H9 (cell line): ENCODE measurements at regions not wholly inside any gene's neighbourhood (a gene's known extent, or its start where the extent isn't known, plus 50 kb on each side); places are given as distances from the start of the nearest gene placed in this dataset.
"Not testable (repeated sequence)": the region's sequence is repeated elsewhere in the genome, so short reads cannot be mapped to it uniquely, and the experiment has no call there.

ENCODE experiments used
- DNase-seq: peaks from one replicate; pipeline ENCODE4 v3.0.0-alpha.2; 2017
- H2AFZ ChIP-seq: one replicate; pipeline ENCODE4 v1.6.1; 2013; ENCODE audit warnings: mild to moderate bottlenecking, low read length, control low read depth, moderate library complexity
- H2AK5ac ChIP-seq: 2 replicates; pipeline ENCODE4 v1.6.1; 2013; ENCODE audit warnings: low read length, control low read depth, mixed read lengths; ENCODE audit not compliant: insufficient read length
- H2BK120ac ChIP-seq: one replicate; pipeline ENCODE4 v1.6.1; 2013; ENCODE audit warnings: low read depth, mild to moderate bottlenecking, low read length, control low read depth, inconsistent platforms; ENCODE audit not compliant: poor library complexity, severe bottlenecking
- H2BK12ac ChIP-seq: 2 replicates; pipeline ENCODE4 v1.6.1; 2013; ENCODE audit warnings: low read length, control low read depth, mixed read lengths, low read depth; ENCODE audit not compliant: insufficient read length
- H2BK15ac ChIP-seq: 2 replicates; pipeline ENCODE4 v1.6.1; 2013; ENCODE audit warnings: low read depth, low read length, control low read depth
- H2BK20ac ChIP-seq: one replicate; pipeline ENCODE4 v1.6.1; 2013; ENCODE audit warnings: low read depth, mild to moderate bottlenecking, low read length, control low read depth, inconsistent platforms; ENCODE audit not compliant: poor library complexity, severe bottlenecking
- H2BK5ac ChIP-seq: 2 replicates; pipeline ENCODE4 v1.6.1; 2013; ENCODE audit warnings: low read length, control low read depth, mixed read lengths; ENCODE audit not compliant: insufficient read length
- H3K14ac ChIP-seq: 2 replicates; pipeline ENCODE4 v1.6.1; 2013; ENCODE audit warnings: low read length, control low read depth; ENCODE audit not compliant: insufficient read depth
- H3K18ac ChIP-seq: 2 replicates; pipeline ENCODE4 v1.6.1; 2013; ENCODE audit warnings: low read depth, mild to moderate bottlenecking, mixed read lengths, low read length, control low read depth; ENCODE audit not compliant: insufficient read length
- H3K23ac ChIP-seq: 2 replicates; pipeline ENCODE4 v1.6.1; 2013; ENCODE audit warnings: low read length, control low read depth, mixed read lengths, low read depth; ENCODE audit not compliant: insufficient read length
- H3K23me2 ChIP-seq: 2 replicates; pipeline ENCODE4 v1.6.1; 2013; ENCODE audit warnings: low read depth, mild to moderate bottlenecking, mixed read lengths, low read length, control low read depth; ENCODE audit not compliant: insufficient read length, poor library complexity, severe bottlenecking
- H3K27ac ChIP-seq: 2 replicates; pipeline ENCODE4 v1.5.1; 2013; ENCODE audit warnings: low read length, control low read depth, mixed read lengths, low read depth; ENCODE audit not compliant: insufficient read length
- H3K27me3 ChIP-seq: 2 replicates; pipeline ENCODE4 v1.6.1; 2013; ENCODE audit warnings: low read length, control low read depth, inconsistent platforms; ENCODE audit not compliant: insufficient read depth
- H3K4ac ChIP-seq: 2 replicates; pipeline ENCODE4 v1.6.1; 2013; ENCODE audit warnings: low read depth, mild to moderate bottlenecking, control low read depth, inconsistent platforms, low read length, moderate library complexity
- H3K4me1 ChIP-seq: 2 replicates; pipeline ENCODE4 v1.6.1; 2013; ENCODE audit warnings: low read length, control low read depth, inconsistent platforms; ENCODE audit not compliant: insufficient read depth
- H3K4me2 ChIP-seq: 2 replicates; pipeline ENCODE4 v1.6.1; 2013; ENCODE audit warnings: low read length, control low read depth, mixed read lengths; ENCODE audit not compliant: insufficient read length, insufficient read depth
- H3K56ac ChIP-seq: 2 replicates; pipeline ENCODE4 v1.6.1; 2013; ENCODE audit warnings: low read depth, mild to moderate bottlenecking, mixed read lengths, low read length, control low read depth; ENCODE audit not compliant: insufficient read length
- H3K79me1 ChIP-seq: 2 replicates; pipeline ENCODE4 v1.6.1; 2013; ENCODE audit warnings: low read depth, mild to moderate bottlenecking, moderate library complexity, low read length, control low read depth, inconsistent platforms; ENCODE audit not compliant: insufficient read depth, poor library complexity, severe bottlenecking
- H3K79me2 ChIP-seq: 2 replicates; pipeline ENCODE4 v1.6.1; 2013; ENCODE audit warnings: low read length, control low read depth, inconsistent platforms; ENCODE audit not compliant: insufficient read depth
- H3K9ac ChIP-seq: 2 replicates; pipeline ENCODE4 v1.6.1; 2013; ENCODE audit warnings: low read length, control low read depth, mixed read lengths; ENCODE audit not compliant: insufficient read length; ENCODE audit errors: extremely low read depth
- H3K9me3 ChIP-seq: one replicate; pipeline ENCODE4 v1.6.1; 2013; ENCODE audit warnings: low read depth, low read length, inconsistent platforms; ENCODE audit not compliant: control insufficient read depth
- H3T11ph ChIP-seq: one replicate; pipeline ENCODE4 v1.6.1; 2013; ENCODE audit warnings: mild to moderate bottlenecking, low read length, control low read depth, inconsistent platforms
- H4K20me1 ChIP-seq: one replicate; pipeline ENCODE4 v1.6.1; 2013; ENCODE audit not compliant: control insufficient read depth, insufficient read length, insufficient read depth
- H4K5ac ChIP-seq: 2 replicates; pipeline ENCODE4 v1.6.1; 2013; ENCODE audit warnings: low read depth, mild to moderate bottlenecking, mixed read lengths, low read length, control low read depth; ENCODE audit not compliant: insufficient read length
- H4K8ac ChIP-seq: replicated peaks from 2 replicates; pipeline ENCODE4 v1.6.1; 2013; ENCODE audit warnings: low read length, control low read depth, mixed read lengths, low read depth; ENCODE audit not compliant: insufficient read length
- H4K91ac ChIP-seq: 2 replicates; pipeline ENCODE4 v1.6.1; 2013; ENCODE audit warnings: low read depth, mild to moderate bottlenecking, moderate library complexity, mixed read lengths, low read length, control low read depth; ENCODE audit not compliant: insufficient read length
- H3K27ac Mint-ChIP-seq, 3 experiments: 2 replicates in 2 of 3; 3 replicates in 1 of 3; pipeline ENCODE4 v1.8.0; 2020 to 2021; ENCODE audit warnings: mixed read lengths in 3 of 3, mild to moderate bottlenecking in 1 of 3, moderate library complexity in 1 of 3
- H3K27me3 Mint-ChIP-seq: 2 replicates; pipeline ENCODE4 v1.8.0; 2021; ENCODE audit warnings: low read depth, mild to moderate bottlenecking, moderate library complexity, mixed read lengths
- H3K36me3 Mint-ChIP-seq, 3 experiments: 2 replicates in 2 of 3; 3 replicates in 1 of 3; pipeline ENCODE4 v1.8.0; 2020 to 2021; ENCODE audit warnings: low read depth in 3 of 3, mixed read lengths in 3 of 3; ENCODE audit not compliant: insufficient read depth in 1 of 3
- H3K4me1 Mint-ChIP-seq, 2 experiments: 2 replicates each; pipeline ENCODE4 v1.8.0; 2020; ENCODE audit warnings: mixed read lengths in 2 of 2
- H3K4me3 Mint-ChIP-seq, 2 experiments: 2 replicates in 1 of 2; 3 replicates in 1 of 2; pipeline ENCODE4 v1.8.0; 2020 to 2021; ENCODE audit warnings: mild to moderate bottlenecking in 2 of 2, mixed read lengths in 2 of 2, moderate library complexity in 1 of 2
- H3K9me3 Mint-ChIP-seq, 2 experiments: 2 replicates in 1 of 2; 3 replicates in 1 of 2; pipeline ENCODE4 v1.8.0; 2020; ENCODE audit warnings: mild to moderate bottlenecking in 2 of 2, mixed read lengths in 2 of 2, moderate library complexity in 1 of 2
- CTCF ChIP-seq: fragments of 200-600 bp; sonication (generic); conservative IDR thresholded peaks from 3 replicates; pipeline ENCODE4 v1.8.0; 2021; ENCODE audit warnings: antibody characterized with exemption, mild to moderate bottlenecking
- WGBS: extraction: QIAGEN DNeasy Blood & Tissue Kit; methylation state at CpG from one replicate; pipeline ENCODE4 v1.1.7; 2013; ENCODE audit warnings: missing lambda C conversion rate, low lambda C conversion rate, mixed read lengths; ENCODE audit not compliant: insufficient read length; ENCODE audit errors: extremely low coverage; 5-methylcytosine and 5-hydroxymethylcytosine counted together

GRCh38 chr14:38646391-38646790 is 390.5 kb upstream of the CLEC14A start:
- Histone ChIP-seq H2BK20ac (no peak overlapping the region), H2AFZ (no peak overlapping the region), H2AK5ac (no peak overlapping the region), H2BK120ac (no peak overlapping the region), H3K23me2 (no peaks in the 10 kb centered on the region), H3T11ph (no peak overlapping the region), H4K5ac (no peak overlapping the region), H4K8ac (no peak overlapping the region), H3K79me2 (no peaks in the 10 kb centered on the region), H3K18ac (no peak overlapping the region), H3K27me3 (no peaks in the 10 kb centered on the region), H2BK12ac (no peak overlapping the region), H3K9ac (no peak overlapping the region), H3K4ac (no peak overlapping the region), H3K4me2 (no peak overlapping the region), H3K9me3 (no peaks in the 10 kb centered on the region), H4K20me1 (no peaks in the 10 kb centered on the region), H3K14ac (no peak overlapping the region), H4K91ac (no peak overlapping the region), H2BK5ac (no peak overlapping the region), H3K23ac (no peak overlapping the region), H3K56ac (no peak overlapping the region), H2BK15ac (no peak overlapping the region), H3K27ac (no peak overlapping the region), H3K79me1 (no peaks in the 10 kb centered on the region), H3K4me1 (no peaks in the 10 kb centered on the region)
- Mint-ChIP-seq H3K4me3 (no peak overlapping the region), H3K27me3 (no peaks in the 10 kb centered on the region), H3K27ac (no peak overlapping the region), H3K4me1 (0 out of 4 replicates have a peak, but pooled peaks cover 2 to 4% of the 10 kb centered on the region in 2 experiments), H3K36me3 (no peaks in the 10 kb centered on the region), H3K9me3 (no peaks in the 10 kb centered on the region)
- DNase-seq, result no peak
- WGBS, result no CpG with 5 or more reads among the region's 2 CpGs
- TF ChIP-seq CTCF, result no peak

GRCh38 chr14:38634913-38635312 is 379.0 kb upstream of the CLEC14A start:
- not testable (repeated sequence) for H3K4me1 Mint-ChIP-seq, H2BK20ac ChIP-seq, H3K4ac ChIP-seq, H2BK120ac ChIP-seq, H2BK15ac ChIP-seq, H3K27me3 Mint-ChIP-seq, H4K20me1 ChIP-seq, H4K5ac ChIP-seq, H3K23ac ChIP-seq, H3K9me3 ChIP-seq, H3T11ph ChIP-seq, H3K79me1 ChIP-seq, H2BK5ac ChIP-seq, H4K91ac ChIP-seq, H3K23me2 ChIP-seq, H2AFZ ChIP-seq, H3K27me3 ChIP-seq, H3K14ac ChIP-seq, H2AK5ac ChIP-seq, H3K27ac Mint-ChIP-seq, H3K18ac ChIP-seq, H3K4me1 ChIP-seq, H3K27ac ChIP-seq, DNase-seq, H4K8ac ChIP-seq, H3K4me2 ChIP-seq, H3K56ac ChIP-seq, H3K79me2 ChIP-seq, H3K4me3 Mint-ChIP-seq, H2BK12ac ChIP-seq, H3K9ac ChIP-seq
- peaks cover 21 to 22% (median 21%) of the 10 kb centered on the region in 3 experiments for H3K36me3 Mint-ChIP-seq
- H3K9me3 Mint-ChIP-seq, result peaks cover 38 to 42% of the 10 kb centered on the region in 2 experiments
- WGBS, result no CpG with 5 or more reads among the region's 19 CpGs
